Hematopoietic multipotent progenitor cell treated with erythropoietin and hydrocortisone succinate and interleukin-3 and kit ligand, for 8 days (in vitro differentiated cells): ENCODE measurements at regions not wholly inside any gene's neighbourhood (a gene's known extent, or its start where the extent isn't known, plus 50 kb on each side); places are given as distances from the start of the nearest gene placed in this dataset.
"Not testable (repeated sequence)": the region's sequence is repeated elsewhere in the genome, so short reads cannot be mapped to it uniquely, and the experiment has no call there.

Experiments used
- DNase-seq: peaks from one replicate; pipeline ENCODE4 v3.0.0-alpha.2; 2015

DNA sequence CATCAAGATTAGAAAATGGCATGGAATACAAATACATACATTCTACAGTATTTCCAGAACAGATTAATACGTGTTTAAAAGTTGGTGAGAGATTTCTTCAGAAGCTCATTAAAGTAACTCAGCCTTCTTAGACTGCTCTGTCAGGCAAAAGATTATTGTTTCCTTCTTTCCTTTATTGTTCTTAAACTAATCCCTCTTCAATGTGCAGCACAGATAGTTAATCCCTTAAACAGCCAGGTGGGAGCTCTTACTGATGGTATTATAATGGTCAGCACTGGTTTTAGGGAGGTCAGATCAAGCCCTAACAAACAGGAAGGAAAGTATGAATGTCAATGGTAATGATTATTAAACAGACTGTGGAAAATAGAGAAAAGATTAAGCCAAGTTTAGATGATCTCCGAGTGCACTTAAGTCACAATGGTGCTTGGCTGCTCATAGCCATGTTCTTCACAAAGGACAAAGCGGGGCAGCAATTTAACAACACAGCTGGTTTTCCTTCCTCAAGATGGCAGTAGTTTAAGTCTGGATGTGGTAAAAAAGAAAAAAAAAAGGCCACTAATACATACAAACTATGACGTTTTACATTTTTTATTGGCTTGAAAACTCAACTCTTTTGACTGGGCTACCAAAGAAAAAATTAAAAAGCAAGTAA, 992.6 kb downstream of the PCDH9 start:
- DNase-seq: no peak

DNA sequence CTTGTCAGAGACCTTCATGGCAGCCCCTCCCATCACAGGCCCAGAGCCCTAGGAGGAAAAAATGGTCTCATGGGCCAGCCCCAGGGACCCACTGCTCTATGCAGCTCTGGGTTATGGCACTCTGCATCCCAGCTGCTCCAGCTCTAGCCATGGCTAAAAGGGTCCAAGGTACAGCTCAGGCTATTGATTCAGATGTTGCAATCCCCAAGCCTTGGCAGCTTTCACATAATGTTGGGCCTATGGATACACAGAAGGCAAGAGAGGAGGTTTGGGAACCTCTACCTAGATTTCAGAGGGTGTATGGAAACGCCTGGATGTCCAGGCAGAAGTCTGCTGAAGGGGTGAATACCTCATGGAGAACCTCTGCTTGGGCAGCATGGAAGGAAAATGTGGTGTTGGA, 996.0 kb downstream of the PCDH9 start:
- no peak for DNase-seq

DNA sequence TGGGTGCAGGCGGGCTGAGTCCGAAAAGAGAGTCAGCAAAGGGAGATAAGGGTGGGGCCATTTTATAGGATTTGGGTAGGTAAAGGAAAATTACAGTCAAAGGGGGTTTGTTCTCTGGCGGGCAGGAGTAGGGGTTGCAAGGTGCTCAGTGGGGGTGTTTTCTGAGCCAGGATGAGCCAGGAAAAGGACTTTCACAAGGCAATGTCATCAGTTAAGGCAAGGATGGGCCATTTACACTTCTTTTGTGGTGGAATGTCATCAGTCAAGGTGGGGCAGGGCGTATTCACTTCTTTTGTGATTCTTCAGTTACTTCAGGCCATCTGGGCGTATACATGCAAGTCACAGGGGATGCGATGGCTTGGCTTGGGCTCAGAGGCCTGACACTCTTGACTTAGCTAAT, 998.2 kb downstream of the PCDH9 start:
- DNase-seq: not testable (repeated sequence)

DNA sequence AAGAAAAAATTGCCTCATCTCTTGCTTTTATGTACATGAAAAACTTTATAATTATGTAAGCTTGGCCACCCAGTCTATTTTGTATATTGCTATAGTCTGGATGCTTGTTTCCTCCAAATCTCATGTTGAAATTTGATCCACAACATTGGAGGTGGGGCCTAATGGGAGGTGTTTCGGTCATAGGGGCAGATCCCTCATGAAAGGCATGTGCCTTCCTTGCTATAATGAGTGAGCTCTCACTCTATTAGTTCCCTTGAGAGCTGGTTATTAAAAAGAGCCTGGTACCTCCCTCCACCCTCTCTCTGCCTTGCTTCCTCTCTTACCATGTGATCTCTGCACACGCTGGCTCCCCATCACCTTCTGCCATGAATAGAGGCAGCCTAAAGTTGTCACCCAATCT, 1005.1 kb downstream of the PCDH9 start:
- DNase-seq: no peak

DNA sequence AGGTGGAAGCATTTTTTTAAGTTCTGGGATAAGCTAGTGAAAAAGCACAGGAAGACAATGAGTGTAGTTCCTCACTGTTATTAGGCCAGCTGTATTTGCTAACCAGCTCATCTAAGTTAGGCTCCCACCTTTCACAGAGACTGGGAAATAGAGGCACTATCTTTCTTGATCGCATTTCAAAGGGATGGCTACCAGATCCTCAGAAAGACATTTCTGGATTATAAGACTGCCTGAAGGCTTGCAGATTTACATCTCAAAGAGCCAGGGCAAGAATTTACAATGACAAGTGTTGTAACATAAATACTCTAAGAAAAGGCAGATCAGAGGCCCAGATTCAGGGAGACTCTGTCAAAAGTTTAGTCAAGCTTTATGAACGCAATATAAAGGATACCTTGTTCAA, 1005.5 kb downstream of the PCDH9 start:
- DNase-seq: no peak

DNA sequence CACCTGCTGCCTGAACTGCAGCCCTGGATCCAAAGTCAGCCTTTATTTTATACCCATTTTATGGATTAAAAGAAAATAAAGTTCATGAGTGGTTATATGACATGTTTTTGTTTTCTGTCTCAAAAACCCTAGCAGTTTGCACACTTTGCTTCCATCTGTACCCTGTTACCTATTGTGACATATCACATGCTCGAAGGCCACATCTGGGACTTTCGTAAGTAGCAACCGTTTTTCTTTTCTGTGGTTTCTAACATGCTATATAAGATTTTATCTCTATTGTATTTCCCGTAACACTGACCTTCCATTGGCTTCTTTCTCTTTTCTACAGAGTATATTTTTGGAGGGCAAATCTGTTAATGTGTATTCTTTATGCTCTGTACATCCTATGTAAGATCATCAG, 1007.2 kb downstream of the PCDH9 start:
- DNase-seq: no peak

DNA sequence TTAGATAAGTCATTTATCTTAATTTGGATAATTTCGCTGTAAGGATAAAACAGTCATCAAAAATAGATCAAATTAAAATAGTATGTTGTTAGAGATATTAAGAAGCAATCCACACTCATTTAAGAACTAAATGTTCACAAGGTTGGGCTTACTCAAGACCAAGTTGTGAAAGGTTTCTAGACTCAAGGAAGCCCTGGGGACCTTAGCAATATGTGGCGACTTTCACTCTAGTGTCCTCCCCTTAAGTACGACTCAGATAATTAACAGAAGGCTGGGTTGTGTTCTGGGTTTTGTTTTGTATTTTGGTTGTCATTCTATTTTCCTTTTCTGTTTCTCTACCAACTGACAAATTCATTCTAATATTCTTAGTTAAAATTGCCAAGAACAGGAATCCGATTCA, 1008.0 kb downstream of the PCDH9 start:
- no peak for DNase-seq

DNA sequence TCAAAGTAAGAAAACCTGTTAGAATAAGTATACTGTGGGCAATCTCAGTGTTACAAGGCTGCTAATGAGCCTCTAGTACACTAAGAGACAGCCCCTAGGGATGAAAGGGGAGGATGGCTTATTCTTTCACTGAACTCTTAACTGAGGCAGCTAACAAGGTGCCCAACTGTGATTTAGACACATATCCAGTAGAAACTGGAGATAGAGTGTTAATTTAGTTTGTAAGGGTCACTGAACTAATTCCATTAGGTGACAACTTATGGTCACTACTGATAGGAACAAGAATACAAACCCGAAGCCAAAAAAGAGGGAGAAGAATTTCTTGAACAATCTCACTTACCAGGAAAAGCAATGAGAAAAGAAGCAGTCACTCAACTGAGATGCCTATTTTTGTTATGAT, 1010.6 kb downstream of the PCDH9 start:
- DNase-seq: no peak

DNA sequence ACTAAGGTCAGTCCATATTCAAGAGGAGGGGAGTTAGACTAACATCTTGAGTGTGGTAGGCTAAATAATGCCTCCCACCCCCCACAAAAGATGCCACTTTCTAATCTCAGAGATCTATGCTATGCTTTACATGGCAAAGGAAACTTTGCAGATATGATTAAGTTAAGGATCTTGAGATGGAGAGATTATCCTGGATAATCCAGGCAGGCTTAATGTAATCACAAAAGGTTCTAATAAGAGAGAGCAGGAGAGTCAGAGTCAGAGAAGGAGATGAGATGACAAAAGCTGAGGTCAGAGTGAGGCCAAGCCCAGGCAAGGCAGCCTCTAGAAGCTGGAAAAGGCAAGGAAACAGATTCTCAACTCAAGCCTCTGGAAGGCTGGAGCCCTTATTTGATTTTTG, 1011.6 kb downstream of the PCDH9 start:
- DNase-seq: no peak

DNA sequence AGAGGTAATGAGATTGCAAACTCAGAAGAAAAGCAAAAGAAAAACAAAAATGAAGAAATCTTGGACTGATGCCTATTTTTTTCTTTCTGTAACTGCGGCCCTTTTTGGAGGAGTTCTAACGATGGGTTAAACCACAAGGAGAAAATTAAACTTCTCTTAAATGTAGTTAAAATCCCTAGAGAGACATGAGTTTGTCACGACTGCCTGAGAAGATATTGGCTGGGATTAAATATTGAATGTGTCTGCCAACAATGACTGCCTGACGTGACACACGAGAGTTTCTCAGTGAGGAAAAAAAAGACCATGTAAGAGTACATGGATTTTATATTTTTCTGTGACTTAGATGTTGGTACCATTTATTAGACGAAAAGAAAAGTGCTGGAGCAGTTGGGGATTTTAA, 1013.4 kb downstream of the PCDH9 start:
- no peak for DNase-seq

DNA sequence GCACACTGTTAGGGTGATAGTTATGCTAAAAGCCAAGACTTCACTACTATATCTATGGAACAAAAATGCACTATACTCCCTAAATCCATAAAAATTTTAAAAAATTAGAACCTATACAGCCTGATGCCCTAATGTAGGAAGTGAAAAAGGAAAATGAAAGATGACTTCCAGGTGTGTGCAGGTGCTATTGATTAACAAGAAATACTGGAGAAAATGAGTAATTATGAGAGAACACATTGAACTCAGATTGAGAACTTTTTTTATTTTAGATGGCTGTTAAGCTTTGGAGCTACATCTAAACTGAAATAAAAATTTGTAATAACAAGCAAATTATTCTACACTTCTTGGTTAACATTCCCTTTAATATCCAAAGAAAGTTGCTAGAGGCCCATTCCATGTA, 1015.7 kb downstream of the PCDH9 start:
- no peak for DNase-seq

DNA sequence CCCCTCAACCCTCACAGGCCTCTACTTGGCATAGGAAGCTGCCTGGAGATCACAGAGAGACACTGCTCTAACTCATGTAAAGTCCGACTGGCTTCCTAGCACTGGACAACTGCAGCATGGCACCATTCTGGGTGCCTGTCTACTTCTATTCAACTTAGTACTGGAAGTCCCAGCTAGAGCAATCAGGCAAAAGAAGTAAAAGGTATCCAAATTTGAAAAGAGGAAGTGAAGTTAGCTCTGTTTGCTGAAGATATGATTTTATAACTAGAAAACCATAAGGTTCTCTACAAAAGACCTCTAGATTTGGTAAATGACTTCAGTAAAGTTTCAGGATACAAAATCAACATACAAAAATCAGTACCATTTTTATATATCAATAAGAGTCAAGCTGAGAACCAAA, 1017.6 kb downstream of the PCDH9 start:
- DNase-seq: no peak

DNA sequence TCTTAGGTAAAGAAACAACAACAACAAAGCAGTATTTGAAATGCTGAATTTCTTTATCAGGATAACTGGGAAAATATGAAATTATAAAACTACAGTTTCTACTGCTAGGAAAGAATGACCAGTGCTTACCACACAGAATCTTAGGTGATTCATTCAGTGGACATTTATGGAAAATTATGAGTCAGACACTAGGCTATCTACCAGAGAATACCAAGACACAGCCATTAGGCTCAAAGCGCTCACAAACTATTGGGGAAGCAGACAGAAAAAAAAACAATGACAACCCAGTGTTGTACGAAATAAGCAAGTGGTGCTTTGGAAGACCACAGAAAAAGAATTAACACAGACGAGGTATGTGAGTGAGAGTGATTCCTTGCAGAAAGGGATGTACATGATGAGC, 1019.5 kb downstream of the PCDH9 start:
- no peak for DNase-seq

DNA sequence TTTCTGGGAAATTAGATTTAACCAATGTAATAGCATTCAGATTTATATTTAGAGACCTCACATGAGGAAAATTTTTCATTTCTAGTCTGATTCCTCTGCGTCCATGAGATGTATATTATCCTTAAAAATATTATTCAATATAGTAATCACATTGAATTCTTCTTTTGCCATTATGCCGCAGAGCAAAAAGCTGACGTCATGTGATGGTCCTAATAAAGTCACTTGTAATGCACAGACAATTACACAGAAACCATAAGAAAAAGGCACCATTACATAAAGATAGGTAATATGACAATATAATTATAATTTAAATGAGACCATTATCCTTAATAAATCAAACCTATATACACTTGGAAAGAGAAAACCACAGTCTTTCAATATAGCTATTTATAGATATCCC, 1021.5 kb downstream of the PCDH9 start:
- no peak for DNase-seq

DNA sequence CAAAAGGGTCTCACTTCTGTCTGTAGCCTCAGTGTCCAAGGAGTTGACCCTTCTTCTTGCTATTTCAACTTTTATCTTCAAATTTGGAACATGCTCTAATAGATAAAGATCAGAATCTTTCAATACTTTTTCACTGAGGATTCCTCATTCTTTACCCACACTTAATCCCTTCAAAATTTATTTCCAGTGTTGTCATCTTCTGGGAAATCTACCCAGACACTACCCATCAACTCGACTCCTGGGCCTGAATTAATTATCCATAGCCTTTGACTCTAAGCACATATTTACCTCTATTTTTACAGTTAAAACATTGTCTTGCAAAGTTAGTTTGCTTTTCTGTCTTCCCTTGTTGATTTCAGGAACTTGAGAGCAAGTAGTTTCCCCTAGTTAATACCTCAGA, 1022.5 kb downstream of the PCDH9 start:
- DNase-seq: no peak

DNA sequence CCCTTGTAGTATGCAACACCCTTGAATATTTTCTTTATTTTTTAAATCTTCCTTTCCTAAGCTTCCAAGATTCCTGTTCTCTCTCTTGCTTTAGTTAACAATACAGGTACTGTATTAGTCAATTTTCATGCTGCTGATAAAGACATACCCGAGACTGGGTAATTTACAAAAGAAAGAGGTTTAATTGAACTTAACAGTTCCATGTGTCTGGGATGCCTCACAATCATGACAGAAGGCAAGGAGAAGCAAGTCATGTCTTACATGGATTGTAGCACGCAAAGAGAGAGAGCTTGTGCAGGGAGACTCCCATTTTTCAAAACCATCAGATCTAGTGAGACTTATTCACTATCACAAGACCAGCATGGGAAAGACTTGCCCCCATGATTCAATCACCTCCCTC, 1024.3 kb downstream of the PCDH9 start:
- no peak for DNase-seq

DNA sequence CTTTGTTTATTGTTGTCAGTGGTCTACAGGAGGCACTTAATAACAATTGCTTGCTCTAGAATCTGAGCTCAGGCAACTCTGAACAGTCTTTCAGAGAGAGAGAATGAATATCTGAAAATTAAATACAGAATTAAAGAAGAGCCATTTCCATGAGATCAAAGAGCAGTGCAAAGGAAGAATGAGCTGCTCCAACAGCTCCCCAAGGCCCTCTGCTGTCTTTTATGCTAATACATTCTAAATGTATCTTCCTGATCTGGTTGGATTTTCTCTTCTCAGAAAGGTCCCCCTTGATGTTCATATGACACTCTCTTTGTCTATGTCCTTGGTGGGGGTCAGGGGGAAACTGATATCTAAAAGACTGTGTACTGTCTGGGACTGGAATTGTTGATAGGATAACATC, 1029.6 kb downstream of the PCDH9 start:
- DNase-seq: no peak

DNA sequence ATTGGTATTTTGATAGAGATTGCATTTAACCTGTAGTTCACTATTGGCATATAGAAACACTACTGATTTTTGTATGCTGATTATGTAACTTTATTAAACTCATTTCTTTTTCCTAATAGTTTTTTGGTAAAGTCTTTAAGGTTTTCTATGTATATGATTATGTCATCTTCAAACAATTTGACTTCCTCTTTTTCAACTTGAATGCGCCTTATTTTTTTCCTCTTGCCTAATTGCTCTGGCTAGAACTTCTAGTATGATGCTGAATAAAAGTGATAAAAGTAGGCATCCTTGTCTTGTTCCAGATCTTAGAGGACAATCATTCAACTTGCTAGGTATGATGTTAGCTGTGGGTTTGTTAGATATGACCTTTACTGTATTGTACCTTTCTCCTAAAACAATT, 1034.9 kb downstream of the PCDH9 start:
- DNase-seq: no peak

DNA sequence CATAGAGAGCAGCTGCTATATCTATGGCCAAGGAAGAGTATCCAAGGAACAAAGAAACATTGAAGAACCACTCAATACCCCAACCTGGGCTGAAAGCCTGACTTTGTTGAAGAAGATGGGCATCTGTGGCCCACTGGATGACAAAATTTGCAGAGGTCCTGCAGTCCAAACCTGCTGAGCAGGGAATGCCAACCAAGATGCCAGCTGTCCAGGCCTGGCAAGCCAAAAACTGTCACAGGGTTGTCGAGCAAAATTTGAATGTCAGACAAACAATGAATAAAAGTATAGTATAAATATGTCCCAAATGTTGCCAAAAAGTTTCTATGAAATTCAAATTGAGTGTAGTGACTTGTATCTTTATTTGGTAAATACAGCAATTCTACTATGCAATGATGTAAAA, 1040.2 kb downstream of the PCDH9 start:
- no peak for DNase-seq

DNA sequence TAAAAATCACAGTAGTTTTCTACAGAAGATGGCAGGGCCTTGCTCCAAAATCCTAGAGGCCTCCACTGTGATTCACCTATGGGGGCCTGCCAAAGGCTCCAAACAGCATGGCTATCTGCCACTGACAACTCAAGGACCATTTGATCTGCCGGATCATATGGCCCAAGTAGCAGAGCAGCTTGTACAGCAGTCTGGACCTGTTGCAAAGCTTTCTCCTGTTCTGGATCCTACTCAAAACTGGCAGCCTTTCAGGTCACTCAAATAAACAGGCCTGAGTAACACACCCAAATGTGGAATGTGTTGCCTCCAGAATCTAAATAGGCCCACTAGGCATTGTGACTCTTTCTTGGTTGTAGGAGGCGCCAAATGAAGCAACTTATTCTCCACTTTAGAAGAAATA, 1049.3 kb downstream of the PCDH9 start:
- no peak for DNase-seq

DNA sequence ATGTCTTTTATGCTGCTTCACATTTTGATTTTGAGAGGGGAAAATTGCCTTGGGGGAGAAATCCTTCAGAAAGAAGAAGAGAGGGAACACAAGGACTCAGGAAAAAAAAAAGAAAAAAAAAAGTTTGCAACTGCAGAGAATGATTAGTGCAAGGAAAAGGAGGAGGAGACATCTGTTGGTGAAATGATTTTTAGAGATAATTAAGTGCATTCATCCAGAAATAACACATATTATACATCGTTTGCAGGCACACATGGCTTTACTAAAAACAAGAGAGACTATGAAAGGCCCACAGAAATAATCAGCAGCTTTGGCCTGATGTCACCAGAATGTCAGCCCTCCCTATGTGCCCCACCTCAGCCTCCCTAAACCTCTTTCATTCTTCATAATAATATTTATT, 1058.2 kb downstream of the PCDH9 start:
- no peak for DNase-seq

DNA sequence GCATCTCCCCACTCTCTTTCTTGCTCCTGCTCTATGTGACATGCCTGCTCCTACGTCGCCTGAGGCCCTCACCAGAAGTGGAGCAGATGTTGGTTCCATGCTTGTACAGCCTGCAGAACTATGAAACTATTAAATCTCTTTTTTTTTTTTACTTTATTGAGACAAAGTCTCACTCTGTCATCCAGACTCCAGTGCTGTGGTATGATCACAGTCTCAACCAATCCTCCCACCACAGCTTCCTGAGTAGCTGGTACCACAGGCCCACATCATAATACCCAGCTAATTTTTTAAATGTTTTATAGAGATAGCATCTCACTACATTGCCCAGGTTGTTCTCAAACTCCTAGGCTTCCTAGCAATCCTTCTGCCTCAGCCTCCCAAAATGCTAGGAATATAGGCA, 1067.7 kb downstream of the PCDH9 start:
- DNase-seq: no peak

DNA sequence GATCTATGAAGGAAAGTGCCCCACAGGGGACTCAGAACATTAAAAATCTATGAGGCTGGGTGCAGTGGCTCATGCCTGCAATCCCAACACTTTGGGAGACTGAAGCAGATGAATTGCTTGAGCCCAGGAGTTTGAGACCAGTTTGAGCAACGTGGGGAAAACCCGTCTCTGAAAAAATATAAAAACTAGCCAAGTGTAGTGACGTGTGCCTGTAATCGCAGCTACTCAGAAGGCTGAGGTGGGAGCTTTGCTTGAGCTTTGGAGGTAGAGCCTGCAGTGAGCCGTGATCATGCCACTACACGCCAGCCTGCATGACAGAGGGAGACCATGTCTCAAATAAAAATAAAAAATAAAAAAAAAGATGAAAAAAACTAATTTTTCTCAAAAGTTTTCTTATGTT, 1070.6 kb downstream of the PCDH9 start:
- DNase-seq: no peak

DNA sequence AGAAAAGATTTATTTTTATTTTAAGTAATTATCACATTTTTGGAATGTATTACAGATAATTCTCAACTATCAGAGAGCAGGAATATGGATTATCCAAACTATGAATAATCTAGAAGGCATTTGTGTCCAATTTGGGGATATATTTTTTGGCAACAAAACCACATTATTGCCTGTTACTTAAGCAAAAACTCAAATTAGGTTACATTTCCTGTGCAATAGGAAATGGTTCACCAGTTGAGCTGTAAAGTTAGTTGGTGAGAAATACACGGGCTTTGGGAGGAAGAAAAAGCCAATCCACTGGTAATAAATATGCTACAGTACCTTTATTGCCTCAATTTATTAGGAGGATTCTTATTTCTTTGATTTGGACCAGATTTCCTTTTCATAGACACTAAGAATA, 1075.2 kb downstream of the PCDH9 start:
- no peak for DNase-seq

DNA sequence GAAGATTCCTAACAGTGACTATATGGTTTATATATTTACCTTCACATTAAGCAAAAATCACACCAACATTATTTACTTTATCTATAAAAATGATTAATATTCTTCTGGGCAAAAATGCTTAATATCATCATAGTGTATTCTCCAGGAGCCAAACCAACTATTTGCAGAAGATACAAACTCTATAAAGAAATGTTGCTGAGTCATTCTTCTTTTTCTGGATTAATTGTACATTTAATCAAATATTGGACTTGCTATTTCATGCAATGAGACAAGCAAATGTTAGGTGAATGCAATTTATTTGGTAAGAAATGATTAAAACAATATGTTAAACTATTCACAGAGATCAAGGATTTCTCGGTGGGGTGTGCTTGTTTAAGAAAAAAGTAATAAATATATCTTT, 1075.8 kb downstream of the PCDH9 start:
- no peak for DNase-seq

DNA sequence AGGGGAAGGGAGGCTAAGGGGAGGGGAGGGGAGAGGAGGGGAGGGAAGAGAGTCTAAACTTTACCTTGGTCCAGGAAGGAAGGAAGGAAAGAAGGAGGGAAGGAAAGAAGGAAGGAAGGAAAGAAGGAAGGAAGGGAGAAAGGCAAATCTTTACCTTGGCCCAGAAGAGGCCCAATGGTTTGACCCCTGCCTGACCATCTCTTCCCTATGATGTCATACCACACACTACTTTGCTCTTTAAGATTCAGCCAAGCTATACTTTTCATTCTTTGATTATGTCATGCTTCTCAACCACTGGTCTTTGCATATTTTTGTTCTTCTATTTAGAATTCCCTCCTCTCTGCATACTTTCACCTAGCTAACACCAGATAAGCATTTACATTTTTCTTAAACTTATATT, 1077.5 kb downstream of the PCDH9 start:
- no peak for DNase-seq
